ENCODE measurements at regions not wholly inside any gene's neighbourhood (a gene's known extent, or its start where the extent isn't known, plus 50 kb on each side); places are given as distances from the start of the nearest gene placed in this dataset.
"Not testable (repeated sequence)": the region's sequence is repeated elsewhere in the genome, so short reads cannot be mapped to it uniquely, and the experiment has no call there.

- DNase-seq (ENCODE audit: low read depth) = no peak
Measured at GRCh38 chr10:53543410-53543809, 770.8 kb upstream of the MBL2 start.

DNA sequence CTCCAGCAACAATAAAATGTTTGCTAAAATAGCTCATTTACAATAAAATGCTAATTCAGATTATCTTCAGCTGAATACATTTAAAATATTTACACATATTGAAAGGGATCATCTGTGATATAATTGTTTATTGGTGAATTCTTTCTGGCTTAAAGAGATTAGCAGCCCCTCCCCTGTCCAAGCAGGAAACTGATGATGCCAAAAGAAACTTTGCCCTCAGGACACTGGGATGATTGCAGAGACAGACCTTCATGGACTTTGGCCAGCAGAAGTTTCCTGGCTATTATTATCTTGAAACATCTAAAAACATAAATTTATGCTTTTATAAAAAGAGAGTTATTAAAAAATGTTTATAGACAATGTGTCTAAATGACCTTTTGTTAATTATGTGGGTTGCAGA is 764.9 kb upstream of the MBL2 start:
- no peak for DNase-seq (ENCODE audit: low read depth)

DNA sequence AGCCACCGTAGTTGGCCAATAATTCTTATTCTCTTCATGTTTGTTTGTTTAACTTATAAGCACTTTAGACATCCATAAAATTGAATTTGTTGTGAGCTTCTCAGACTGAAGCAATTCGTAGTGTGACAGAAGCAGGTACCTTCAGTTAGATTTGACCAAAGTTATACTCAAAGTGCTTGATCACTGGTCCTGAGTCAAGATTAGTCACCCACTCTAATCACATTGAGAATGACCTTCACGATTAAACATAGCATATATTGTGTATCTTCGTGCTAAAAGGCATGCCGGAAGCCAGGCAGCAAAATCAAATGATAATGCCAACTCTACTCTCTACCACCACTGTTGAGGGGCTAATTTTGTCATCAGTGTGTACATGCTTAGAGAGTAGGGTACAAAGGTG is 763.7 kb upstream of the MBL2 start:
- DNase-seq (ENCODE audit: low read depth) = no peak

DNA sequence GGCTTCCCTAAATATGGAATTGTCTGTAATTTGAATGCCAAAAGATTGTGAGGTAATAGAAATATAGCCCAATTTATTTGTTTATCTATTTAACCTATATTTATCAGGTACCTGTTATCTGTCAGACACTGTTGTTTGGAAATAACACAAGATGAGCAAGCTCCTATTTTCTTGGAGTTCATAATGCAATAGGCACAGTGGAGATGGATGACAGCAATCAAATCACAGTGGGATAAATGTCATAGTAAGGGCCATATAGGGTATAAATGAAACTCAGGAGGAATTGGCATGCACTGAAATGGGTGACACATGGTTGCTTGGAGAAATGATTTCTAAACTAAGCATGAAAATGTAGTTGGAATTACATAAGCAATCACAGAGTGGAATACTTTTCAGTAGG is 761.8 kb upstream of the MBL2 start:
- no peak for DNase-seq (ENCODE audit: low read depth)

DNA sequence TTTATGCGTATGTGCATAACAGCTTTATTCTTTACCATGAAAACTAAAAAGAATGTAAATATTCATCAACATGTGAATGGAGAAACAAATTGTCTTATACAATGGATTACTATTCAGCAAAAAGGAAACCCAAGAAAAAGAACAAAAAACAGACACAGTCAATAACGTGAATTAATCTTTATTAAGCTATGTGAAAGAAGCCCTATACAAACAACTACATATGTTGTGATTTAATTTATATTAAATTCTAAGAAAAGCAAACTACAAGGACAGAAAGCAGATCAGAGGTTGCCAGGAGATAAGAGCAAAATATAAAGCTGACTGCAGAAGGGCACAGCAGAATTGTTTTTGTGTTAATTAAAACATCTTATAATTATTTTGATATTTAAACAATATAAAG is 756.4 kb upstream of the MBL2 start:
- no peak for DNase-seq (ENCODE audit: low read depth)

GRCh38 chr10:53521046-53521445 is 748.5 kb upstream of the MBL2 start:
- DNase-seq (ENCODE audit: low read depth) = no peak

- DNase-seq (ENCODE audit: low read depth) = no peak
Measured at GRCh38 chr10:53508197-53508596, 735.6 kb upstream of the MBL2 start.

DNA sequence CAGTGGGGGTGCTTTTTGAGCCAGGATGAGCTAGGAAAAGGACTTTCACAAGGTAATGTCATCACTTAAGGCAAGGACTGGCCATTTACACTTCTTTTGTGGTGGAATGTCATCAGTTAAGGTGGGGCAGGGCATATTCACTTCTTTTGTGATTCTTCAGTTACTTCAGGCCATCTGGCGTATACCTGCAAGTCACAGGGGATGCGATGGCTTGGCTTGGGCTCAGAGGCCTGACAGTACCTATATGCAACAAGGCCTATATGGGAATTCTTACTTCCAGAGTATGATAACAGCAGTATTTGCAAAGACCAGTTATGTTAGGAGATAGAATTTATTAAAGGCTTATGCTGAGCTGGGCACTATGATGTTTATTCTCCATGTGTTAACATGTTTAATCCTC is 731.9 kb upstream of the MBL2 start:
- DNase-seq (ENCODE audit: low read depth) = not testable (repeated sequence)

- no peak for DNase-seq (ENCODE audit: low read depth)
Measured at GRCh38 chr10:53491774-53492173, 719.2 kb upstream of the MBL2 start.

GRCh38 chr10:53490553-53490952 is 718.0 kb upstream of the MBL2 start:
- DNase-seq (ENCODE audit: low read depth) = no peak

GRCh38 chr10:53489335-53490182 is 717.0 kb upstream of the MBL2 start:
- no peak for DNase-seq (ENCODE audit: low read depth)

GRCh38 chr10:53487019-53487983 is 714.7 kb upstream of the MBL2 start:
- no peak for DNase-seq (ENCODE audit: low read depth)

DNA sequence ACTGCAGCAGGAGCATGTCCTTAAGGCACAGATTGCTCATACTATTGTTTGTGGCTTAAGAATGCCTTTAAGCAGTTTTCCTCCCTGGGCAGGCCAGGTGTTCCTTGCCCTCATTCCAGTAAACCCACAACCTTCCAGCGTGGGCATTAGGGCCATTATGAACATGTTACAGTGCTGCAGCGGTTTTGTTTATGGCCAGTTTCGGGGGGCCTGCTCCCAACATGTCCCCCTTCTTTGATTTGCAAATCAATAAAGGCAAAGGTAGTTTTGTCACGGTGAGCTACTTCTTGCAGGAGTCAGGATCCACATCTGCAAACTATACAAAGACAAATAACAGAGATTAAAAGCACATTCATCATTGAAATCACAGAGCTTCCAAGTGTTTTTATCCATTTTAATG is 712.8 kb upstream of the MBL2 start:
- not testable (repeated sequence) for DNase-seq (ENCODE audit: low read depth)

DNA sequence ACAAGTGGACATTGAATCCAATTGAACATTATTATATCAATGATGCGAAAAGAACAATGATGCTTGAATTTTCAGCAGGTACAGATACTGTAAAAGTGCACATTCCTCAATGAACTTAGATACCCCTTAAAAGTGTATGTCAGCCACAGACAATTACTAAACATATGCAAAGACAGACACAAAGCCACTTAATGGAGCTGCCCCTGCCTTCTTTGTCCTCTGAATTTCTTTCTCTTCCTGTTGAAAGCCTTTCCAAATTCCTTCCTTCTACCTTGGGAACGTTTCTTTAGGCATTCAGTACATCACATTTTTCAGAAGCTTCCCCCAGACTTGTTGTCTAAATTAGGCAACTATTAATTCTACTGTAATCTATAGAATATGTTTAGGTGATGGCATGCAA is 706.8 kb upstream of the MBL2 start:
- no peak for DNase-seq (ENCODE audit: low read depth)

GRCh38 chr10:53477313-53477675 is 704.7 kb upstream of the MBL2 start:
- DNase-seq (ENCODE audit: low read depth) = no peak

DNA sequence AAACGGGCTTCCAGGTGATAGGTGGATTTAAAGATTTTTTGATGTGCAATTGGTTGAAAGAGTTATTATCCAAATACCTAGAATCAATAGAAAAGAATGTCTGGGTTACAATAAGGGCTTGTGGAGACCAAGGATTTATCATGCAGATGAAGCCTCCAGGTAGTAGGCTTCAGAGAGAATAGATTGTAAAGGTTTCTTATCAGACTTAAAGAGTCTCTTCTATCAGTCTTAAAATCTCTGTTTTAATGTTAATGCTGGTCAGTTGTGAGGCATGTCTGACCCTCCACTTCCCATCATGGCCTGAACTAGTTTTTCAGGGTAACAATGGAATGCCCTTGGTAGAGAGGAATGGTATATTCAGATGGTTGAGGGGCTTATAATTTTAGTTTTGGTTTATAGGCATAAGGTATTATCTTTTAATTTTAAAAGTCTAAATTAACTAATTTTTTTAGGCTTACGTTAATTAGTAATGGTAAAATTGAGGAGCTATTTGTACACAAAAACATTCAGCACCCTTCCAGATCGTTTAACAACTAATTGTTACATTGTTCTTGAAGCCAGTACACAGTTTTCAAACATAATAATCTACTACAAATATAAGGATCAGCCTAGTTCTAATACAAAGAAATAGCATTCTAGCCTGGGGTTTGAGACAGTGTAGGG is 704.2 kb upstream of the MBL2 start:
- no peak for DNase-seq (ENCODE audit: low read depth)

DNA sequence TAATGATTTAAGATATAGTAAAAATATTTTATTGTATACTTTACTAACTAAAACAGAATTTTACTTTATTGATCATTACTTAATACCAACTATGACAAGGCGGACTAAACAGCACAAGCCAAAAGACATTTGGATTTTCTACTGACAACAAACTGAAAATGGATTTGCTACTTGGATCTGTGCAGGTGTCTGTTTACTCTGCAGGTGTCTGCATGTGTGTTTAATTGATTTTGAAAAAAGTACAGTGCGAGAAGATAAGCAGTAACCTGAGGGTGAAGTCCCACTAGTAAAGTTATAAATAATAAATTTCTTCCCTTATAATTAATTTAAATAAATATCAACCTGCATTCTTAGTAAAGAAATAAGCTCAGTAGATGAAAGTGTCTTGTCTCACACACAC is 696.8 kb upstream of the MBL2 start:
- no peak for DNase-seq (ENCODE audit: low read depth)

DNA sequence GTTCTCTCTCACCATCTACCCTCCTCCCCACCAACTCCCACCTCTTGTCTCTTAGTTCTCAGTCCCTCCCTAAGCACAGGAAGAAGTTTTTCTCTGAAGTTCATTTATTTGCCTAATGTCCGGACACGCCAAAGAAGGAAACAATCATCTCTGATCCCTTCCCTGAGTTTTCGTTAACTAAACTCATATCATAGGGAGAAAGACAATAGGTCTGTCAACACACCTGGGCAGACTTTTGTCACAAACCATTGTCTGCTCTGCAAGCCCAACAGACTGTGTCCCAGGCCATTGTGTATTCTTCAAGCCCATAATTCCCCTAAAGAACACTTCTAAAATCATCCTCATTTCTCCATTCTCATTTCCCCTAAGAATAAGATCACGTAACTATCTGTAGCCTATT is 691.0 kb upstream of the MBL2 start:
- no peak for DNase-seq (ENCODE audit: low read depth)

- no peak for DNase-seq (ENCODE audit: low read depth)
Measured at GRCh38 chr10:53458007-53458406, 685.4 kb upstream of the MBL2 start.

DNA sequence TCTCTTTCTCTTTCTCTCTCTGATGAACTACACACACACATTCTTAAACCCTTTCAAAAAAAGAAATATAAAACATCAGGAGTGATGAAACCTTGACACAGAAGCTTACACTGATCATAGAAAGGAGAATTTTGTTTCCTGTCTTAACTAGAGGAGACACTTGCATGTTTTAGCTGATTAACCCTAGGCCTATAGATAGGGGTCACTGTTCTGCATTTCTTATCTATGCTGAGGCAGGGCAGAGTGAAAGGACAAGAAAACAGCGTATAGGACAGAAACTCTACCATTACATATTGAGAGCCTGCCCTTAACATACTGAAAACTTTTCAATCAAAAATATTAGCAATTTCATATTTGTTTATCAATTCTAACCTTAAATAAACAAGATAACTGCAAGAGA is 680.6 kb upstream of the MBL2 start:
- no peak for DNase-seq (ENCODE audit: low read depth)

- DNase-seq (ENCODE audit: low read depth) = no peak
Measured at GRCh38 chr10:53447576-53447975, 675.0 kb upstream of the MBL2 start.

GRCh38 chr10:53441843-53442242 is 669.3 kb upstream of the MBL2 start:
- DNase-seq (ENCODE audit: low read depth) = no peak
